ENCODE measurements at regions not wholly inside any gene's neighbourhood (a gene's known extent, or its start where the extent isn't known, plus 50 kb on each side); places are given as distances from the start of the nearest gene placed in this dataset.

- ChIA-PET CTCF (no interaction called here), POLR2A (no interaction called here)
- no peak overlapping the region for H3K27ac Mint-ChIP-seq (ENCODE audit: low read depth, unreplicated experiment)
- no peak overlapping the region for H3K4me3 Mint-ChIP-seq (ENCODE audit: unreplicated experiment)
- BruUV-seq (replicated peaks): no TSS peak
- no peak for DNase-seq (ENCODE audit: unreplicated experiment)
- no peak for TF ChIP-seq CTCF (IDR thresholded peaks at IDR 0.05; ENCODE audit: unreplicated experiment)
- H3K27me3 Mint-ChIP-seq (ENCODE audit: insufficient read depth, unreplicated experiment): no peaks in the 10 kb centered on the region
- H3K36me3 Mint-ChIP-seq (ENCODE audit: insufficient read depth, unreplicated experiment): no peaks in the 10 kb centered on the region
- peaks cover 10% of the 10 kb centered on the region for H3K4me1 Mint-ChIP-seq (ENCODE audit: insufficient read depth, unreplicated experiment)
- intact Hi-C loops (cut with micrococcal nuclease): no loop called here
- H3K9me3 Mint-ChIP-seq (ENCODE audit: unreplicated experiment): no peaks in the 10 kb centered on the region
These were observed 224.8 kb upstream of the SOX11 start for GRCh38 chr2:5467178-5467905.

GRCh38 chr2:5472673-5473072 lies 219.5 kb upstream of the SOX11 start:
- H3K9me3 Mint-ChIP-seq (ENCODE audit: unreplicated experiment): no peaks in the 10 kb centered on the region
- no peak for DNase-seq (ENCODE audit: unreplicated experiment)
- no peaks in the 10 kb centered on the region for H3K4me1 Mint-ChIP-seq (ENCODE audit: insufficient read depth, unreplicated experiment)
- no peak overlapping the region for H3K4me3 Mint-ChIP-seq (ENCODE audit: unreplicated experiment)
- intact Hi-C loops (cut with micrococcal nuclease): no loop called here
- no peaks in the 10 kb centered on the region for H3K36me3 Mint-ChIP-seq (ENCODE audit: insufficient read depth, unreplicated experiment)
- H3K27me3 Mint-ChIP-seq (ENCODE audit: insufficient read depth, unreplicated experiment): no peaks in the 10 kb centered on the region
- TF ChIP-seq CTCF (IDR thresholded peaks at IDR 0.05; ENCODE audit: unreplicated experiment): no peak
- CTCF ChIA-PET: interaction anchor here (0.6 kb wide), 1 partner anchor 114 kb away, joined by 3 read pairs; no protein-coding TSS in a partner anchor
- no peak overlapping the region for H3K27ac Mint-ChIP-seq (ENCODE audit: low read depth, unreplicated experiment)
- no TSS peak for BruUV-seq (replicated peaks)
- POLR2A ChIA-PET: no interaction called here

- intact Hi-C loops (cut with micrococcal nuclease): no loop called here
- DNase-seq (ENCODE audit: unreplicated experiment): no peak
- H3K4me1 Mint-ChIP-seq (ENCODE audit: insufficient read depth, unreplicated experiment): no peaks in the 10 kb centered on the region
- no peaks in the 10 kb centered on the region for H3K36me3 Mint-ChIP-seq (ENCODE audit: insufficient read depth, unreplicated experiment)
- H3K4me3 Mint-ChIP-seq (ENCODE audit: unreplicated experiment): no peak overlapping the region
- no peaks in the 10 kb centered on the region for H3K27me3 Mint-ChIP-seq (ENCODE audit: insufficient read depth, unreplicated experiment)
- BruUV-seq (replicated peaks): no TSS peak
- H3K9me3 Mint-ChIP-seq (ENCODE audit: unreplicated experiment): no peaks in the 10 kb centered on the region
- no peak overlapping the region for H3K27ac Mint-ChIP-seq (ENCODE audit: low read depth, unreplicated experiment)
- CTCF ChIA-PET: no interaction called here
- POLR2A ChIA-PET: interaction anchor here (0.6 kb wide), 1 partner anchor 140 kb away, joined by 3 read pairs; no protein-coding TSS in a partner anchor
- no peak for TF ChIP-seq CTCF (IDR thresholded peaks at IDR 0.05; ENCODE audit: unreplicated experiment)
These were observed 218.5 kb upstream of the SOX11 start for GRCh38 chr2:5473635-5474034.

GRCh38 chr2:5474716-5475115 lies 217.5 kb upstream of the SOX11 start:
- Mint-ChIP-seq H3K9me3 (ENCODE audit: unreplicated experiment) (no peaks in the 10 kb centered on the region), H3K4me3 (ENCODE audit: unreplicated experiment) (no peak overlapping the region), H3K27me3 (ENCODE audit: insufficient read depth, unreplicated experiment) (no peaks in the 10 kb centered on the region), H3K36me3 (ENCODE audit: insufficient read depth, unreplicated experiment) (no peaks in the 10 kb centered on the region), H3K4me1 (ENCODE audit: insufficient read depth, unreplicated experiment) (no peaks in the 10 kb centered on the region), H3K27ac (ENCODE audit: low read depth, unreplicated experiment) (no peak overlapping the region)
- BruUV-seq (replicated peaks): no TSS peak
- DNase-seq (ENCODE audit: unreplicated experiment): no peak
- POLR2A ChIA-PET: no interaction called here
- CTCF ChIA-PET: interaction anchor here (0.7 kb wide), 1 partner anchor 1228 kb away, joined by 3 read pairs; no protein-coding TSS in a partner anchor
- no peak for TF ChIP-seq CTCF (IDR thresholded peaks at IDR 0.05; ENCODE audit: unreplicated experiment)
- intact Hi-C loops (cut with micrococcal nuclease): no loop called here
